KMS-11 (cell line): ENCODE measurements at regions not wholly inside any gene's neighbourhood (a gene's known extent, or its start where the extent isn't known, plus 50 kb on each side); places are given as distances from the start of the nearest gene placed in this dataset.
"Not testable (repeated sequence)": the region's sequence is repeated elsewhere in the genome, so short reads cannot be mapped to it uniquely, and the experiment has no call there.

Source experiments
- H2AFZ ChIP-seq: fragments of 200-600 bp; sonication (generic); 2 replicates; pipeline ENCODE4 v1.6.1; 2016; ENCODE audit warnings: antibody characterized with exemption, mixed run types, low read depth
- H3K27ac ChIP-seq: fragments of 200-600 bp; sonication (generic); 2 replicates; pipeline ENCODE4 v1.6.1; 2016; ENCODE audit warnings: mild to moderate bottlenecking, mixed run types
- H3K27me3 ChIP-seq: fragments of 200-600 bp; sonication (generic); 2 replicates; pipeline ENCODE4 v1.6.1; 2017; ENCODE audit warnings: mild to moderate bottlenecking, low read depth, mixed run types, moderate library complexity; ENCODE audit not compliant: insufficient read depth
- H3K36me3 ChIP-seq: fragments of 200-600 bp; sonication (generic); 2 replicates; pipeline ENCODE4 v1.6.1; 2017; ENCODE audit warnings: mild to moderate bottlenecking, mixed run types; ENCODE audit not compliant: insufficient read depth
- H3K4me1 ChIP-seq: fragments of 200-600 bp; sonication (generic); 2 replicates; pipeline ENCODE4 v1.6.1; 2016; ENCODE audit warnings: mild to moderate bottlenecking, low read depth, mixed run types; ENCODE audit not compliant: poor library complexity, severe bottlenecking
- H3K4me2 ChIP-seq: fragments of 200-600 bp; sonication (generic); 2 replicates; pipeline ENCODE4 v1.7.0; 2016; ENCODE audit warnings: mild to moderate bottlenecking, mixed run types
- H3K4me3 ChIP-seq: fragments of 200-600 bp; sonication (generic); IDR thresholded peaks from 2 replicates; pipeline ENCODE4 v1.6.1; 2017; ENCODE audit warnings: low read depth, low read length, mixed read lengths; ENCODE audit not compliant: insufficient read depth
- H3K79me2 ChIP-seq: fragments of 200-600 bp; sonication (generic); 2 replicates; pipeline ENCODE4 v1.6.1; 2016; ENCODE audit warnings: low read depth, mixed run types; ENCODE audit not compliant: insufficient read depth
- H3K9ac ChIP-seq: fragments of 200-600 bp; sonication (generic); 2 replicates; pipeline ENCODE4 v1.6.1; 2016; ENCODE audit warnings: mild to moderate bottlenecking, mixed run types
- H4K20me1 ChIP-seq: fragments of 200-600 bp; sonication (generic); 2 replicates; pipeline ENCODE4 v1.6.1; 2016; ENCODE audit warnings: mild to moderate bottlenecking, mixed run types; ENCODE audit not compliant: insufficient read depth
- CTCF ChIP-seq: fragments of 200-600 bp; sonication (generic); conservative IDR thresholded peaks from 2 replicates; pipeline ENCODE4 v1.6.1; 2017; ENCODE audit warnings: low read depth, mild to moderate bottlenecking, antibody characterized with exemption, low read length, moderate library complexity, mixed read lengths

DNA sequence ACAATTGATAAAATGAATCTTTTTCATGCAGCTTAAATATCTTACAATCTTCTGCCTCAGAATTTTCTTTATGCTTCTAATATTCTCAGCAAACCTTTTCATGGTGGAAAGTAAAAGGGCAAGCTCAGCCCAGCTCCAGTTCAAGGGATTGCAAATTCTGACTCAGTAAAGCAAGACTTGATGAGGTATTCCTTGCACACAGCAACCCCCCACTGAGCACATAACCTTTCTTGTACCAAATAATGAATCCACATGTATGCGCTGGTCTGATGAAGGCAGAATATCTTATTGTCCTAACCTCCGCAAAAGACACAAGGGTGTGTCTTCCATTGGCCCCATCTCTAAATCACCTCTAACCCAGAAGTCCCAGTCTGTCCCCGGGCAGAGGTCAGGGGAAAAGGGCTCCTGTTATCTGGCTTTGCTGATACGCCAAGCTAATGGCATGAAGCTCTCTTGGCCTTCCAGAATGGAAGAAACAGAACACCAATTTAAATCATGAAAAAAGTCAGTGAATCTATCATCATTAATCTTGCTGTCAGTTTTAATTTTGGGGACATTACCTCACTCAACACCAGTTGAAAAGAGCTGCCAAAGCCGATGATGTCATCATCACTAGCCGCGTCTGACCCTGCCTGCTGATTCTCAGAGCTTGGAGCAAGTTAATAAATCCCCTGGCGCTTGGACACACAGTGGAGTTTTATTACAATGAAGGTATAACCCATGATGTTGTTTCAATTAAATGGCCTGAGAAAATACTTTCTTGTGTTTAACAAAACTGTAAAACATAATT is 592.5 kb upstream of the CLINT1 start:
- TF ChIP-seq CTCF: no peak
- H3K4me1 ChIP-seq: no peaks in the 10 kb centered on the region
- no peaks in the 10 kb centered on the region for H3K79me2 ChIP-seq
- H3K27me3 ChIP-seq: no peaks in the 10 kb centered on the region
- no peak overlapping the region for H2AFZ ChIP-seq
- H3K36me3 ChIP-seq: no peaks in the 10 kb centered on the region
- H4K20me1 ChIP-seq: no peaks in the 10 kb centered on the region
- no peak overlapping the region for H3K9ac ChIP-seq
- no peak overlapping the region for H3K27ac ChIP-seq
- H3K4me2 ChIP-seq: no peak overlapping the region
- no peak overlapping the region for H3K4me3 ChIP-seq

- TF ChIP-seq CTCF: no peak
These were observed 591.8 kb upstream of the CLINT1 start for GRCh38 chr5:158450751-158451171.

GRCh38 chr5:158446761-158447160 is 587.8 kb upstream of the CLINT1 start:
- H3K9ac ChIP-seq, H4K20me1 ChIP-seq, H3K4me2 ChIP-seq, H2AFZ ChIP-seq, H3K4me1 ChIP-seq, H3K27ac ChIP-seq, H3K36me3 ChIP-seq, H3K27me3 ChIP-seq, H3K79me2 ChIP-seq, H3K4me3 ChIP-seq: not testable (repeated sequence)

More at GRCh38 chr5:158450751-158451171, 591.8 kb upstream of the CLINT1 start:
- Histone ChIP-seq H3K79me2 (no peaks in the 10 kb centered on the region), H3K4me3 (no peak overlapping the region), H2AFZ (no peak overlapping the region), H3K27ac (no peak overlapping the region), H3K9ac (no peak overlapping the region), H3K27me3 (no peaks in the 10 kb centered on the region), H3K4me2 (no peak overlapping the region), H3K36me3 (no peaks in the 10 kb centered on the region), H4K20me1 (no peaks in the 10 kb centered on the region), H3K4me1 (no peaks in the 10 kb centered on the region)

DNA sequence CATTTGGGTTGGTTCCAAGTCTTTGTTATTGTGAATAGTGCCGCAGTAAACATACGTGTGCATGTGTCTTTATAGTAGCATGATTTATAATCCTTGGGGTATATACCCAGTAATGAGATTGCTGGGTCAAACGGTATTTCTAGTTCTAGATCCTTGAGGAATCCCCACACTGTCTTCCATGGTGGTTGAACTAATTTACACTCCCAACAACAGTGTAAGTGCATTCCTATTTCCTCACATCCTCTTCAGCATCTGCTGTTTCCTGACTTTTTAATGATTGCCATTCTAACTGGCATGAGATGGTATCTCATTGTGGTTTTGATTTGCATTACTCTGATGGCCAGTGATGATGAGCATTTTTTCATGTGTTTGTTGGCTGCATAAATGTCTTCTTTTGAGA is 580.3 kb upstream of the CLINT1 start:
- H3K36me3 ChIP-seq, H3K4me3 ChIP-seq, H3K4me2 ChIP-seq, H3K27me3 ChIP-seq, H3K79me2 ChIP-seq, H2AFZ ChIP-seq, H3K9ac ChIP-seq, H3K27ac ChIP-seq, H4K20me1 ChIP-seq: not testable (repeated sequence)
- H3K4me1 ChIP-seq: peaks cover 21% of the 10 kb centered on the region

DNA sequence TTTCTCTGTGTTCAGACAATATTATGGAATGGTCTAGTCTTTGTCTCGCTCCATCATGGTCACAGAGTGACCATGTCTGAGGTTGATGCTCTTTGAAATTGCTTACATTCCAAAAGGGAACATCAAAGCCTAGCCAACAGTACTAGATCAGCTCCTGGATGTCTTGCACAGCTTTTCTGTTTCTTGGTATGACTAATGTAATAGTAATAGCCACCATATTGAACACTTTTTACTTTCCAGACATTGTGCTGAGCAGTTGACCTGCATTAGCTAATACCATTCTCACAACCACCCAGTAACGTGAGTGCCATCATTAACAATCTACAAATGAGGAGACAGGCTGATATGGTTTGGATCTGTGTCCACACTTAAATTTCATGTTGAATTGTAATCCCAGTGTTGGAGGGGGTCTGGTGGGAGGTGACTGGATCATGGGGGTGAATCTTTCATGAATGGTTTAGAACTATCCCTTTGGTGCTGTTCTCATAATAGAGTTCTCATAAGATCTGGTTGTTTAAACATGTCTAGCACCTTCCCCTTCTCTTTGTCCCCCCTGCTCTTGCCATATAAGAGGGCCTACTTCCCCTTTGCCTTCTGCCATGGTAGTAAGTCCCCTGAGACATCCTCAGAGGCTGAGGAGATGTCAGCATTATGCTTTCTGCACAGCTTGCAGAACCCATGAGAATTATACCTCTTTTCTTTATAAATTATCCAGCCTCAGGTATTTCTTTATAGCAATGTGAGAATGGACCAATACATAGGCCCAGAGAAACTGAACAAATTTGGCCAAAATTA is 577.5 kb upstream of the CLINT1 start:
- H2AFZ ChIP-seq: no peak overlapping the region
- H3K4me1 ChIP-seq: peaks cover 27% of the 10 kb centered on the region
- H3K4me3 ChIP-seq: no peak overlapping the region
- H3K36me3 ChIP-seq: no peaks in the 10 kb centered on the region
- H3K79me2 ChIP-seq: no peaks in the 10 kb centered on the region
- H4K20me1 ChIP-seq: no peaks in the 10 kb centered on the region
- no peak overlapping the region for H3K4me2 ChIP-seq
- H3K27ac ChIP-seq: no peak overlapping the region
- no peak for TF ChIP-seq CTCF
- no peak overlapping the region for H3K9ac ChIP-seq
- H3K27me3 ChIP-seq: no peaks in the 10 kb centered on the region
